ENCODE measurements at regions not wholly inside any gene's neighbourhood (a gene's known extent, or its start where the extent isn't known, plus 50 kb on each side); places are given as distances from the start of the nearest gene placed in this dataset.

GRCh38 chrX:137342969-137343368, 223.0 kb upstream of the ZIC3 start:
- Histone ChIP-seq H3K4me1 (no peaks in the 10 kb centered on the region), H3K36me3 (no peaks in the 10 kb centered on the region), H3K4me3 (no peak overlapping the region), H3K27ac (no peak overlapping the region), H3K9me3 (no peaks in the 10 kb centered on the region), H3K27me3 (peaks cover 0 to 17% (median 0%) of the 10 kb centered on the region in 9 donors)
- DNase-seq (no peak), ATAC-seq (no peak)
- no peak for TF ChIP-seq POLR2A (IDR thresholded peaks at IDR 0.05)
- TF ChIP-seq CTCF (IDR thresholded peaks at IDR 0.05), result no peak
- 41 to 54% (median 48%) methylated on average over 3 of the region's 3 CpGs for WGBS, 4 donors
- intact Hi-C loops (cut with DNase I), result no loop called here

GRCh38 chrX:137313627-137314026, 252.3 kb upstream of the ZIC3 start:
- WGBS, 4 donors, result 63 to 79% (median 67%) methylated on average over 3 of the region's 3 CpGs
- no peak for ATAC-seq
- Histone ChIP-seq H3K27ac (no peak overlapping the region), H3K9me3 (no peaks in the 10 kb centered on the region), H3K4me1 (no peaks in the 10 kb centered on the region), H3K36me3 (no peaks in the 10 kb centered on the region), H3K27me3 (no peaks in the 10 kb centered on the region), H3K4me3 (no peak overlapping the region)
- no peak for DNase-seq
- intact Hi-C loops (cut with DNase I), result no loop called here
- no peak for TF ChIP-seq CTCF (IDR thresholded peaks at IDR 0.05)
- no peak for TF ChIP-seq POLR2A (IDR thresholded peaks at IDR 0.05)

GRCh38 chrX:137305404-137305803, 260.5 kb upstream of the ZIC3 start:
- H3K27ac ChIP-seq, result no peak overlapping the region
- H3K4me1 ChIP-seq, result no peaks in the 10 kb centered on the region
- intact Hi-C loops (cut with DNase I), result no loop called here
- TF ChIP-seq POLR2A (IDR thresholded peaks at IDR 0.05), result no peak
- TF ChIP-seq CTCF (IDR thresholded peaks at IDR 0.05), result no peak
- H3K36me3 ChIP-seq, result no peaks in the 10 kb centered on the region
- DNase-seq (no peak), ATAC-seq (no peak)
- peaks cover 0 to 5% (median 0%) of the 10 kb centered on the region in 9 donors for H3K27me3 ChIP-seq
- no peak overlapping the region for H3K4me3 ChIP-seq
- peaks cover 0 to 14% (median 0%) of the 10 kb centered on the region in 12 donors for H3K9me3 ChIP-seq

- no peak for ATAC-seq
- H3K4me3 ChIP-seq, result no peak overlapping the region
- intact Hi-C loops (cut with DNase I), result no loop called here
- 64 to 77% (median 71%) methylated on average over 4 of the region's 4 CpGs for WGBS, 4 donors
- H3K27me3 ChIP-seq, result peaks cover 0 to 3% (median 0%) of the 10 kb centered on the region in 9 donors
- H3K9me3 ChIP-seq, result no peaks in the 10 kb centered on the region
- DNase-seq, result no peak
- H3K27ac ChIP-seq, result no peak overlapping the region
- no peaks in the 10 kb centered on the region for H3K4me1 ChIP-seq
- no peaks in the 10 kb centered on the region for H3K36me3 ChIP-seq
- no peak for TF ChIP-seq CTCF (IDR thresholded peaks at IDR 0.05)
- TF ChIP-seq POLR2A (IDR thresholded peaks at IDR 0.05), result no peak
Measured at GRCh38 chrX:137297167-137297566, 263.4 kb upstream of the GPR101 start.

Data from heart left ventricle (tissue), 16 donors.